ENCODE measurements at regions not wholly inside any gene's neighbourhood (a gene's known extent, or its start where the extent isn't known, plus 50 kb on each side); places are given as distances from the start of the nearest gene placed in this dataset.

GRCh38 chr9:18194316-18194715 lies 279.6 kb upstream of the ADAMTSL1 start:
- H3K27ac ChIP-seq (ENCODE audit: low read length): no peak overlapping the region
- H3K9me3 ChIP-seq (ENCODE audit: control insufficient read depth, low read length): no peaks in the 10 kb centered on the region
- no peaks in the 10 kb centered on the region for H3K4me1 ChIP-seq (ENCODE audit: control insufficient read depth, insufficient read depth, low read length)
- H3K4me3 ChIP-seq (ENCODE audit: low read length): no peak overlapping the region
- intact Hi-C loops (cut with DNase I): no loop called here
- no peak for DNase-seq
- ATAC-seq: no peak
- no peaks in the 10 kb centered on the region for H3K27me3 ChIP-seq (ENCODE audit: control insufficient read depth, insufficient read depth)
- WGBS: 44% methylated on average over 3 of the region's 3 CpGs

- Histone ChIP-seq H3K27me3 (ENCODE audit: control insufficient read depth, insufficient read depth) (no peaks in the 10 kb centered on the region), H3K9me3 (ENCODE audit: control insufficient read depth, low read length) (no peaks in the 10 kb centered on the region), H3K4me1 (ENCODE audit: control insufficient read depth, insufficient read depth, low read length) (no peaks in the 10 kb centered on the region), H3K27ac (ENCODE audit: low read length) (no peak overlapping the region), H3K4me3 (ENCODE audit: low read length) (no peak overlapping the region)
- ATAC-seq (no peak), DNase-seq (no peak)
- 95% methylated on average over 3 of the region's 3 CpGs for WGBS
- intact Hi-C loops (cut with DNase I): no loop called here
Measured at GRCh38 chr9:18195223-18195622, 278.7 kb upstream of the ADAMTSL1 start.

GRCh38 chr9:18202924-18203323 lies 271.0 kb upstream of the ADAMTSL1 start:
- H3K4me1 ChIP-seq (ENCODE audit: control insufficient read depth, insufficient read depth, low read length): no peaks in the 10 kb centered on the region
- H3K27ac ChIP-seq (ENCODE audit: low read length): no peak overlapping the region
- no peak overlapping the region for H3K4me3 ChIP-seq (ENCODE audit: low read length)
- DNase-seq (no peak), ATAC-seq (no peak)
- WGBS: 89% methylated on average over 4 of the region's 4 CpGs
- intact Hi-C loops (cut with DNase I): no loop called here
- no peaks in the 10 kb centered on the region for H3K9me3 ChIP-seq (ENCODE audit: control insufficient read depth, low read length)
- H3K27me3 ChIP-seq (ENCODE audit: control insufficient read depth, insufficient read depth): no peaks in the 10 kb centered on the region

- no peaks in the 10 kb centered on the region for H3K9me3 ChIP-seq (ENCODE audit: control insufficient read depth, low read length)
- 79% methylated on average over 3 of the region's 3 CpGs for WGBS
Measured at GRCh38 chr9:18207735-18208134, 266.2 kb upstream of the ADAMTSL1 start.

GRCh38 chr9:18208166-18209059 lies 265.5 kb upstream of the ADAMTSL1 start:
- ATAC-seq (peak; percentile 45 to 57), DNase-seq (peak in 2 of 3 donors; percentile 19 to 65)
- Histone ChIP-seq H3K27me3 (ENCODE audit: control insufficient read depth, insufficient read depth) (no peaks in the 10 kb centered on the region), H3K4me1 (ENCODE audit: control insufficient read depth, insufficient read depth, low read length) (no peaks in the 10 kb centered on the region), H3K9me3 (ENCODE audit: control insufficient read depth, low read length) (no peaks in the 10 kb centered on the region), H3K4me3 (ENCODE audit: low read length) (no peak overlapping the region), H3K27ac (ENCODE audit: low read length) (no peak overlapping the region)
- intact Hi-C loops (cut with DNase I): loop anchor here in 2 of 4 donors (5.0 kb wide), 2 partner anchors 396 to 676 kb away; no protein-coding TSS in a partner anchor
- 36% methylated on average over 3 of the region's 3 CpGs for WGBS

More at GRCh38 chr9:18207735-18208134, 266.2 kb upstream of the ADAMTSL1 start:
- Histone ChIP-seq H3K27ac (ENCODE audit: low read length) (no peak overlapping the region), H3K27me3 (ENCODE audit: control insufficient read depth, insufficient read depth) (no peaks in the 10 kb centered on the region), H3K4me1 (ENCODE audit: control insufficient read depth, insufficient read depth, low read length) (no peaks in the 10 kb centered on the region), H3K4me3 (ENCODE audit: low read length) (no peak overlapping the region)
- intact Hi-C loops (cut with DNase I): loop anchor here in 3 of 4 donors (2.0 to 5.0 kb wide), 3 partner anchors 395 to 675 kb away; no protein-coding TSS in a partner anchor
- DNase-seq (no peak), ATAC-seq (no peak)

- H3K27ac ChIP-seq (ENCODE audit: low read length): no peak overlapping the region
- intact Hi-C loops (cut with DNase I): loop anchor here in 2 of 4 donors (5.0 to 10.0 kb wide), 2 partner anchors 408 to 681 kb away; no protein-coding TSS in a partner anchor
Measured at GRCh38 chr9:18215626-18216025, 258.3 kb upstream of the ADAMTSL1 start.

GRCh38 chr9:18216376-18216775 lies 257.6 kb upstream of the ADAMTSL1 start:
- Histone ChIP-seq H3K9me3 (ENCODE audit: control insufficient read depth, low read length) (no peaks in the 10 kb centered on the region), H3K4me1 (ENCODE audit: control insufficient read depth, insufficient read depth, low read length) (no peaks in the 10 kb centered on the region), H3K27ac (ENCODE audit: low read length) (no peak overlapping the region), H3K4me3 (ENCODE audit: low read length) (no peak overlapping the region), H3K27me3 (ENCODE audit: control insufficient read depth, insufficient read depth) (no peaks in the 10 kb centered on the region)
- intact Hi-C loops (cut with DNase I): loop anchor here in 2 of 4 donors (5.0 to 10.0 kb wide), 2 partner anchors 409 to 682 kb away; no protein-coding TSS in a partner anchor
- DNase-seq (no peak), ATAC-seq (no peak)
- 88% methylated on average over 1 of the region's 1 CpG for WGBS

More at GRCh38 chr9:18215626-18216025, 258.3 kb upstream of the ADAMTSL1 start:
- 75% methylated on average over 3 of the region's 3 CpGs for WGBS
- DNase-seq (no peak), ATAC-seq (no peak)
- H3K4me3 ChIP-seq (ENCODE audit: low read length): no peak overlapping the region
- no peaks in the 10 kb centered on the region for H3K4me1 ChIP-seq (ENCODE audit: control insufficient read depth, insufficient read depth, low read length)
- H3K27me3 ChIP-seq (ENCODE audit: control insufficient read depth, insufficient read depth): no peaks in the 10 kb centered on the region
- H3K9me3 ChIP-seq (ENCODE audit: control insufficient read depth, low read length): no peaks in the 10 kb centered on the region

- DNase-seq: no peak
- Histone ChIP-seq H3K27me3 (ENCODE audit: control insufficient read depth, insufficient read depth) (no peaks in the 10 kb centered on the region), H3K4me3 (ENCODE audit: low read length) (no peak overlapping the region), H3K4me1 (ENCODE audit: control insufficient read depth, insufficient read depth, low read length) (no peaks in the 10 kb centered on the region), H3K27ac (ENCODE audit: low read length) (no peak overlapping the region), H3K9me3 (ENCODE audit: control insufficient read depth, low read length) (no peaks in the 10 kb centered on the region)
- WGBS: 87% methylated on average over 3 of the region's 3 CpGs
- ATAC-seq: no peak
- intact Hi-C loops (cut with DNase I): no loop called here
Measured at GRCh38 chr9:18228101-18228500, 245.9 kb upstream of the ADAMTSL1 start.

- no peak overlapping the region for H3K4me3 ChIP-seq (ENCODE audit: low read length)
- H3K27ac ChIP-seq (ENCODE audit: low read length): no peak overlapping the region
- no peaks in the 10 kb centered on the region for H3K4me1 ChIP-seq (ENCODE audit: control insufficient read depth, insufficient read depth, low read length)
- DNase-seq (no peak), ATAC-seq (no peak)
- intact Hi-C loops (cut with DNase I): loop anchor here in 1 of 4 donors (10.0 kb wide), 1 partner anchor 45 kb away; no protein-coding TSS in a partner anchor
- H3K9me3 ChIP-seq (ENCODE audit: control insufficient read depth, low read length): no peaks in the 10 kb centered on the region
- 63% methylated on average over 2 of the region's 2 CpGs for WGBS
- H3K27me3 ChIP-seq (ENCODE audit: control insufficient read depth, insufficient read depth): no peaks in the 10 kb centered on the region
Measured at GRCh38 chr9:18229992-18230676, 243.8 kb upstream of the ADAMTSL1 start.

- 67% methylated on average over 4 of the region's 4 CpGs for WGBS
- no peak for DNase-seq
- H3K4me3 ChIP-seq (ENCODE audit: low read length): no peak overlapping the region
- no peak for ATAC-seq
- no peaks in the 10 kb centered on the region for H3K27me3 ChIP-seq (ENCODE audit: control insufficient read depth, insufficient read depth)
- no peak overlapping the region for H3K27ac ChIP-seq (ENCODE audit: low read length)
- no peaks in the 10 kb centered on the region for H3K4me1 ChIP-seq (ENCODE audit: control insufficient read depth, insufficient read depth, low read length)
- H3K9me3 ChIP-seq (ENCODE audit: control insufficient read depth, low read length): no peaks in the 10 kb centered on the region
- intact Hi-C loops (cut with DNase I): loop anchor here in 1 of 4 donors (10.0 kb wide), 1 partner anchor 49 kb away; no protein-coding TSS in a partner anchor
Measured at GRCh38 chr9:18233311-18233710, 240.6 kb upstream of the ADAMTSL1 start.

All from right cardiac atrium (tissue), 5 donors.